Esophagus squamous epithelium (tissue), 5 donors: ENCODE measurements at regions not wholly inside any gene's neighbourhood (a gene's known extent, or its start where the extent isn't known, plus 50 kb on each side); places are given as distances from the start of the nearest gene placed in this dataset.

Source experiments
- DNase-seq: peaks from one replicate; lab custom pipeline; 2025; lab: John Stamatoyannopoulos, UW
- H3K27ac ChIP-seq, 4 donors: fragments of 200-600 bp; sonication (generic); one replicate each; pipeline ENCODE4 v1.5.1; 2016 to 2019; ENCODE audit warnings: mild to moderate bottlenecking in 1 of 4
- H3K27me3 ChIP-seq, 4 donors: fragments of 200-600 bp; sonication (generic); 1 replicate in 3 of 4; 2 replicates in 1 of 4; pipeline versions ENCODE4 v1.5.1 to v1.6.0; 2017 to 2021; ENCODE audit warnings: antibody characterized with exemption in 1 of 4
- H3K36me3 ChIP-seq, 3 donors: fragments of 200-600 bp; sonication (generic); one replicate each; pipeline ENCODE4 v1.5.1; 2016 to 2019
- H3K4me1 ChIP-seq, 3 donors: fragments of 200-600 bp; sonication (generic); one replicate each; pipeline ENCODE4 v1.5.1; 2017 to 2019
- H3K4me3 ChIP-seq, 4 donors: fragments of 200-600 bp; sonication (generic); 1 replicate in 3 of 4; 2 replicates in 1 of 4; pipeline ENCODE4 v1.5.1; 2016 to 2019; ENCODE audit warnings: mild to moderate bottlenecking in 2 of 4, moderate library complexity in 1 of 4
- H3K9me3 ChIP-seq, 3 donors: fragments of 200-600 bp; sonication (generic); one replicate each; pipeline ENCODE4 v1.5.1; 2016 to 2019
- CTCF ChIP-seq, 6 experiments: fragments of 450-650 bp in 4 of 6; fragments of 200-600 bp in 2 of 6; sonication (generic) in 2 of 6; IDR thresholded peaks; one replicate each; pipeline ENCODE4 v1.5.1; 2016 to 2019; ENCODE audit warnings: antibody characterized with exemption in 6 of 6, mild to moderate bottlenecking in 4 of 6, moderate library complexity in 4 of 6
- POLR2A ChIP-seq, 4 donors: fragments of 450-650 bp; IDR thresholded peaks; one replicate each; pipeline ENCODE4 v1.6.1; 2017; ENCODE audit warnings: antibody characterized with exemption in 4 of 4, mild to moderate bottlenecking in 4 of 4, moderate library complexity in 3 of 4
- WGBS, 2 donors: methylation state at CpG; one replicate each; pipeline ENCODE4 v1.1.5; 2018; 5-methylcytosine and 5-hydroxymethylcytosine counted together
- intact Hi-C: fragments of 100-400 bp; cut with DNase I; formaldehyde crosslinking; loops from one replicate; pipeline ENCODE4 v1.15.0; 2022
- donor health status: DM: yes; HTN: yes; CAD: no.

GRCh38 chr7:12898004-12898403 lies 210.6 kb downstream of the ARL4A start:
- no peak overlapping the region for H3K4me3 ChIP-seq
- no peaks in the 10 kb centered on the region for H3K9me3 ChIP-seq
- TF ChIP-seq POLR2A (IDR thresholded peaks at IDR 0.05): no peak
- no peak for TF ChIP-seq CTCF (IDR thresholded peaks at IDR 0.05)
- no peaks in the 10 kb centered on the region for H3K36me3 ChIP-seq
- intact Hi-C loops: no loop called here
- no peak for DNase-seq
- no peaks in the 10 kb centered on the region for H3K27me3 ChIP-seq
- 82 to 96% methylated on average over 2 of the region's 2 CpGs for WGBS, 2 donors
- H3K4me1 ChIP-seq: peaks cover 4 to 28% (median 4%) of the 10 kb centered on the region in 3 donors
- H3K27ac ChIP-seq: no peak overlapping the region

- Histone ChIP-seq H3K36me3 (no peaks in the 10 kb centered on the region), H3K4me1 (peaks cover 4 to 28% (median 4%) of the 10 kb centered on the region in 3 donors), H3K9me3 (no peaks in the 10 kb centered on the region), H3K27ac (no peak overlapping the region), H3K4me3 (no peak overlapping the region), H3K27me3 (no peaks in the 10 kb centered on the region)
- intact Hi-C loops: no loop called here
- no peak for DNase-seq
- 87 to 92% methylated on average over 3 of the region's 3 CpGs for WGBS, 2 donors
- TF ChIP-seq CTCF (IDR thresholded peaks at IDR 0.05) (no peak), POLR2A (IDR thresholded peaks at IDR 0.05) (no peak)
These were observed 211.2 kb downstream of the ARL4A start for GRCh38 chr7:12898620-12899019.

GRCh38 chr7:12905671-12906070 lies 218.2 kb downstream of the ARL4A start:
- no peaks in the 10 kb centered on the region for H3K36me3 ChIP-seq
- no peak overlapping the region for H3K4me3 ChIP-seq
- H3K27me3 ChIP-seq: no peaks in the 10 kb centered on the region
- no peak overlapping the region for H3K27ac ChIP-seq
- TF ChIP-seq CTCF (IDR thresholded peaks at IDR 0.05): no peak
- TF ChIP-seq POLR2A (IDR thresholded peaks at IDR 0.05): no peak
- intact Hi-C loops: no loop called here
- no peaks in the 10 kb centered on the region for H3K9me3 ChIP-seq
- DNase-seq: no peak
- whole genome bisulfite sequencing, 2 donors: 82 to 93% methylated on average over 5 of the region's 5 CpGs
- H3K4me1 ChIP-seq: peaks cover 4 to 32% (median 4%) of the 10 kb centered on the region in 3 donors

- intact Hi-C loops: no loop called here
- DNase-seq: no peak
- Histone ChIP-seq H3K27me3 (no peaks in the 10 kb centered on the region), H3K9me3 (no peaks in the 10 kb centered on the region), H3K4me1 (peaks cover 0 to 32% (median 4%) of the 10 kb centered on the region in 3 donors), H3K4me3 (no peak overlapping the region), H3K36me3 (no peaks in the 10 kb centered on the region), H3K27ac (no peak overlapping the region)
- TF ChIP-seq CTCF (IDR thresholded peaks at IDR 0.05): no peak
- TF ChIP-seq POLR2A (IDR thresholded peaks at IDR 0.05): no peak
- 88 to 90% methylated on average over 2 of the region's 2 CpGs for WGBS, 2 donors
These were observed 220.3 kb downstream of the ARL4A start for GRCh38 chr7:12907774-12908173.

GRCh38 chr7:12909483-12909882 lies 222.1 kb downstream of the ARL4A start:
- H3K4me3 ChIP-seq: no peak overlapping the region
- H3K27ac ChIP-seq: no peak overlapping the region
- H3K27me3 ChIP-seq: no peaks in the 10 kb centered on the region
- H3K36me3 ChIP-seq: no peaks in the 10 kb centered on the region
- peaks cover 0 to 31% (median 4%) of the 10 kb centered on the region in 3 donors for H3K4me1 ChIP-seq
- no peak for DNase-seq
- WGBS, 2 donors: 38 to 56% methylated on average over 1 of the region's 1 CpG
- intact Hi-C loops: no loop called here
- no peaks in the 10 kb centered on the region for H3K9me3 ChIP-seq
- no peak for TF ChIP-seq POLR2A (IDR thresholded peaks at IDR 0.05)
- no peak for TF ChIP-seq CTCF (IDR thresholded peaks at IDR 0.05)
